ENCODE measurements at regions not wholly inside any gene's neighbourhood (a gene's known extent, or its start where the extent isn't known, plus 50 kb on each side); places are given as distances from the start of the nearest gene placed in this dataset.

DNA sequence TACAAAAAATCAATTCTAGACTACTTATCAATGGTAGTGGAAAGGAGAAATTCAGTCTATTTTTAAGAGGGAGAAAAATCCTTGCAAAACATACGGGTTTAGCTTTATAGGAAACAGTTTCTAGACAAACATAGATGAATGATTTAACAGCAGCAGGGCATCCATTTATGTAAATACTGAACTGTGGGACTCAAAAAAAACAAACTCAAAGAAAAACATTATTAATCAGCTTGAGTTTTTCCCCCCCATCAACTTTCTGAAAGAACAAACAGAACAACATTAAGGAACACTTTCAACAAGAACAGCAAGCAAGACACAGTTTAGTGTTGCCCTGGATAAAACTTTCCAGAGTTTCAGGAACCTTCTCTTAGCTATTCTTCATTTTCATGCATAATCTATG is 147.3 kb upstream of the KCNK2 start:
- no peak for DNase-seq

DNA sequence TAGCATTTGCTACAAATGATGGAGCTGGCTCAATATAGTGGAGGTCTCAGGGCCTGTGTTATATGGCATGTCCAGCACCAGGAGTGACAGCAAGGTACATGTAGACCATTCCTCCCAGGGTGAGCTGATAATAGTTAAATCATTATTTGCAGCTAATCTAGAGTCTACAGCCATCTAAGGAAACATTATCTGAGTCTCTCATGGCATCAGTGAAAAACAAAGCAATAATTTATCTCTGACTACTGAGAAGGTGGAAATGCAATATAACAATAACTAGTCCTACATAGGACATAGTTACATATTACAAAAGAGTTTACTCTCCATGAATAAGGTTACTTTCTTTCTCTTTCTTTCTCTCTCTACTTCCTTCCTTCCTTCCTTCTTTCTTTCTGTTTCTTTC is 143.4 kb upstream of the KCNK2 start:
- no peak for DNase-seq

DNA sequence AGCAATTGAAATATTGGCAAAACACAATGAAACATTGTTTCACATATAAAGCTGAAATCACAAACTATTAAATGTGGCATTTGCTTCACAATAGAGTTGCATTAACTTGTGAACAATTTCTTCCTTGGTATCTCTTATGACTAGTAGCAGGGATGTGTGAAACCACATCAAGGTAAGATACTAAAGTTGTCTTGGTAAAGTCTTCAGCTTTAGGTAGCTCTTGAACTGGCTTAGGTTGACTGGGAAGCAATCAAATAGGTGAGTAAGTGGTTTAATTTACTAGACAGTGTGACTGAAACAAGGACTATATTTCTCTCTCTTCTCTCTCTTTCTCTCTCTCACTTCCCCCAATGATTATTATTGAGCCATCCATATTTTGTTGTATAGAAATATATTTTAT is 141.5 kb upstream of the KCNK2 start:
- DNase-seq, result no peak

DNA sequence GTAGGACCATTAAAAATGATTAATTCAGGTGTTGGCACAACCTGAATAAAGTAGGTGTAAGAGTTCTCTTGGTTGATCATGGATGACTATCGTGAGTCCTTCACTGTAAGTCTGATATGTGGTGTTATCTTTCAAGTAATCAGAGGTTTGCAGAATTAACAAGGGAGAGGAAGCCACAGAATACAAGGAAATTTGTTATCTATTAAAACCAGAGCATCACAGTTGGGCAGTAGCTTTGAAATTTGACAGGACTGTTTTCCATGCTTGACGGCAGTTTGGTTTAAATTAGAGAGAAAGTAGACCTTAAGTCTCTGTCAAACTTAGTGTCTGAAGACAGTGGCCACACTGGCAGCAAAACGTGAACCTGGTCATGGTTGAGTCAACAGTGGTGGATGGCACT is 139.5 kb upstream of the KCNK2 start:
- no peak for DNase-seq

DNA sequence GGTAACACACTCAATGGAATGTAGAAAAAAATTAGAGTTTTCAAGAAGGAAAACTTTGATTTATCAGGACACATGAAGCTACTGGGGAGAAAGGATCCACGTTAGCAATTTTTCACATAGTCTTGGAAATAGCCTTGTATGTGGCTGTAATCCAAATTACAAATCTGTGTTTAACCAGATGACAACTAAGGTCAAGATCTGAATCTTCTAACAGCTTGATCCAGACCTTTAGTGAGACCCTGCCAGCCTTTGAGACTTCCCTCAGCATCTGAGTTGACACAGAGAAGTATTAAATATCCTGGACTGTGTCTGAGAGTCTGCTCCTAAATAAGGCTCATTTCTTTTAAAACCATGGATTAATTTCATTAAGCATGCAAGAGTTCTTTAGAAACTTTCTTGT is 135.9 kb upstream of the KCNK2 start:
- DNase-seq, result no peak

DNA sequence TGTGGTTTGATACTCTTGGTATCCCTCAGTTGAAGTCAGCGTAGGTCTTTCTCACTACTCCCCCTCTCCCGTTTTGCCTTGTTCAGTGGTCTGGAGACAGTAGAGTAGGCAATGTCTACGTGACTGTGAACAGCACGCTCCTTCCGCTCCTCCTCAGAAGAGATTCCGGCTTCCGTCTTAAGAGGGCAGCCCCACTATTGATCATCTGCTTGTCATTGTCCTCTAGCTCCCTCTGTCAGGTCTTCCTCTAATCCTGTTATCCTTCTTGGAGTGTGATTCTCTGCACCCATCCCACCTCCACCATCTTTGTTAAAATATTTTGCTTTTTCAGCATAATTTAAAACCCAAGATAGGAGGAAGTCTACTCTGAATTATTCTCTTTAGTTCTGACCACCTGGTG is 129.9 kb upstream of the KCNK2 start:
- DNase-seq, result no peak

DNA sequence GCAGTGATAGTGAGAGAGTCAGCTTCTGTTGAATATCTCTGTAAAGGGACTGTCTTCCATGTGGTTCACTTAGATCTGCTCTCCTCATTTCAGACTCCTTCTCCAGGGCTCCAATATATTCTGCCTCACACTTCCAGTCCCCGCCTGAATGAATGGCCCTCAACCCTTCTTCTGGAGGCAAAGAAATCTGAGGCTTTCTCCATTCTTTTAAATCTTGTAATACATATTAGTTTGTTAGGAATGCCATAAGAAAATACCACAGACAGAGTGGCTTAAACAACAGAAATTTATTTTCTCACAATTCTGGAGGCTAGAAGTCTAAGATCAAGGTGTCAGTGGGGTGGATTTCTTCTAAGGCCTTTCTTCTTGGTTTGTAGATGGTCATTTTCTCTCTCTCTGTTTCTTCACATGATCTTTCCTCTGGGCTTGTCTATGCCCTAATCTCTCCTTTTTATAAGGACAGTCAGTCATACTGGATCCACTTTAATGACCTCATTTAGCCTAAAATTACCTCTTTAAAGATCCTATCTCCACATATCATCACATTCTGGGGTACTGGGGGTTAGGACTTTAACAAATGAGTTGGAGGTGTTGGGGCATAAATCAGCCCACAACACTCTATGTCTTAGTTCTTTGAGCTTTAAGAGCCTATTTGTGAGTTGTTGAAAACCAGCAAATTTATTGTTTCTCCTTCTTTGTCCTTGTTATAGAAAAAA is 128.5 kb upstream of the KCNK2 start:
- no peak for DNase-seq

DNA sequence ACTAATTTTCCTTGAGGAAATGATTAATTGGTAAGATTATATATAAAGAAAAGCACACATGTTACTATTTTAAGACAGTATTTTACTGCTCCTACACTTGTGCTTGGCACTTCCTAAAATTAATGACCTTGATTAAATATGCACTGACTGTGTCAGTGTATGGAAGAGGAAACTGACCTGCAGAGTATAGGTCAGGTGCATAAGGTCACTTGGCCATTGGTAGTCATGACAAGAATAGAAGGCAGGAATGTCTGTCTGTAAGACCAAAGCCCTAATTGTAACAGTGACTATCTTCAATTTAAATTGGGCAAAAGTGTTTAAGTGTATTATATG is 128.0 kb upstream of the KCNK2 start:
- DNase-seq, result no peak

DNA sequence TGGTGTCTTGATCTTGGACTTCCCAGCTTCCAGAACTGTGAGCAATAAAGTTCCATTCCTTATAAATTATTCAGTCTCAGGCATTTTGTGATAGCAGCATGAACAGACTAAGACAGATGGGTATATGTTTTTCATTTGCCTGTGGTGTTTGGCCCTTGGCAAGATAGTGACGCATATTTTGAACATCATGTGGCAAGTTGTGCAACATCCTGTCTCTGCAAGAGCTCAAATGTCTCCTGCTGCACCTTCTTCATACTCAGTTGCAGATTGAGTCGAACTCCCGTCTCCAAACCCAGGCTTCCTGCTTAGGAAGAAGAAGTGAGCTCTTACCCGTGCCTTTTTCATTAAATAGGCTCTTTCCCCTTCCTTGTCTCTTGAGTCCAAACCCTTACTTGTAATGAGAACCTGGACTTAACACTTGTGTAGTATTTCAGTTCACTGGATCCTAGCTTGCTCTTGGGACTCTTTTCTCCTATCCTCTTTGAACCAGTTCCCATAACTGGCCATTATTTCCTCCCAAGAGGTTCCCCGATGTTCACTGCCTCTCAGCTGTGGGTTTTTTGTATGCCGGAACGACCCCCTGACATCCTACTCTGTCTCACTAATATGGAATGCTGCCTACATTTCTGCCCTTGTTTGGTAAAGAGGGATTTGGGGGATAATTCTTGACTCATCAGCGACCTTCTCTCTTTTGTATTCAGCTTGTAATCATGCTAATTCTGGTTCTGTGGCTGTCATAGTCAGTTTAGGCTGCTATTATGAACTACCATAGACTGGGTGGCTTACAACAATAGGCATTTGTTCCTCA is 125.0 kb upstream of the KCNK2 start:
- peak in 1 of 3 donors; percentile 1 for DNase-seq

DNA sequence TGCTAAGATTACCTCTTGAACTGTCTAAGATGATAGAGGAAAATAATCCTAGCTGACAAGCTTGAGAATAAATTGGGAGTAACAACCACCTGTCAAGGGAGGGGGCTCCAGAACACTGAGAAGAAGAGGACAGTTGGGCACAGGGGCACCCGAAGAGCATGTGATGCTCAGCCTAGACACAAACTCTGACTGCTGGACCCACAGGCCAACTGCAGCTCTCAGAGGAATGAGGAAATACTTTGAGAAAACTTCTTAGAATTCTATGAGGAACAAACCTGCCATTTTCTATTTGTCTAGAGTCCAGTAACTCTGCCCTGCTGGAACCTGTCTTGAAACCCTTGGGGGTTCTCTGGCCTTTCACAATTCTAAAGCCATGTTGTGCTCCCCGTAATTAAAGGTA is 124.1 kb upstream of the KCNK2 start:
- DNase-seq, result no peak

DNA sequence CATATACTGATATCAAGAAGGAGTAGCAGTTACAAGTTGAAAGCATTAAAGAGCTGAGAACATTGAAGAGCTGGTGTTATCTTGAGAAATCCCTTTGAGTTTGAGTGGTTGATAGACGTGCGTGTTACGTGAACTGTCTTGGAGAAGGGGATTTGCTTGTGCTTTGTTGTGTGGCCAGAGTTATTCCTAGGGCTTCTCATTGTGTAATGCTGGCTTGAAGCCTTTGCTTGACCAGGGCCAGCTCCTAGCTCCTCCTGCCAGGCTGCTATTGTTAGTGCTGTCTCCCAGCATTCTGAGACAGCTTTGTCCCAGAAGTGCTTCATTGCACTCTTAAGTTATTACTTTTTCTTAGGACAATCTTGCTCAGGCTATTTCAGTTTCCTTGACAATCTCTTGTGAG is 116.2 kb upstream of the KCNK2 start:
- DNase-seq, result no peak

DNA sequence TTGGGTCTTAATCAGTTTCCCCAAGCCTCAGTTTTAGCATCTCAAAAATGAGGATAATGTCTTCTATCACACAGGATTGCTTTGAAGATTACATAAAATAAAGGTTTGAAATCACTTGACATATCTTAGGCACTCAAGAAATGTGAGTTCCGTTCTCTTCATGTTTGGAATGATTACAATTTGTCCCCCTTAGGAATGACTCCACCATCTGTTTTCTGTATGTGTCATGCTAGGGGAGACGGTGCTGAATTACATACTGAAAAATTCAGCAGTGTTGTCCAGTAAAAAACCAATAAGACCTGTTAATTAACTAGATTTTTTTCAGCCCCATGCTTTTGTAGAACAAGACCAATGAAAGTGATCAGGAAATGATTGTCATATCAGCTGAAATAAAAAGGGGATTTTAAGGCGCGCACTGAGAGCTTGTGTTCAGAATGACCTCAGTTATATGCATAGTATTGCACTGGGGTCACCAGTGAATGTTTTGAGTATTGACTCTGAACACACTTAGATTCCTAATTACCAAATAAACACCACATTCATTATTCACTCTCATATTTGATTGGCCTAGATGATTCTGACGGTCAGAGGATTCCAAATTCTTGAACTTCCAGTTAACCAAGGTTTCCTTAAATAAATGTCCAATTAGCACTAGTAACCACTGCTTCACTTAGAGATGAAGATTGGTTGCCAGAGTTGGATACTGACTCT is 114.5 kb upstream of the KCNK2 start:
- no peak for DNase-seq

DNA sequence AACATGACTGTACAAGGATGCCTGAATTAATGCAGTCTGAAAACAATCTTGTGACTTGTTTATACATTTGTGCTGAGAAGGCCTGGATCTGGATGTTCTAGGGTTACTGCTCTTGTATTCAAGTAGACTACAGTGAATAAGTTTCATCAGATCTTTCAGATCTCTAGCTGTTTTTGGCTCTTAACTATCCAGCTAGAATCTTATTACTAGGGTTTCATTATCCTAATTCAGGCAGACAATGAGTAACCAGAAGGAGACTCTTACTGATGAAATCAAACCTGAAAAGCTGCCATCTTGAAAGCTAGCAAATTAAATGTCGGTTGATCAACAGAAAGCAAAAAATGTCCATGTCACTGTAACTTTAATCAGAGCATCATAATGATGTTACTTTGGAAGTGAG is 112.5 kb upstream of the KCNK2 start:
- DNase-seq, result no peak

DNA sequence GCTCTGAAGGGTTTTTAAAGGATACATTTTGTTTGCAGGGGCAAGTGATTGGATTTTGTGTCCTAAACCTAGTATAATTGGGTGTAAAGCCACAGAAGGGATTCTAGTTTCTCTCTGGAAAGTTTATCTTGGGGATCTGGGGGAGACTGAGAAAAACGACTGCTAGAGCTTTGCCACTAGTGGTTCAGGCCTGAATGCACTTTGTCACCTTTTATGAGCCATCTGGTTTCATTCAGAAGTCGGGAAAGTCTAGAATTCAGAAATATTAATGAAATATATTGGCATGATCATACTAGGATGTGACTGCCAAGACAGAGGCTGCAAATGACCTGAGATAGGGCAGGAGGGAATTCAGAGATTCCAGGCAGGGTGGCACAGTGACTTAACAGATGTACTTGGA is 111.5 kb upstream of the KCNK2 start:
- DNase-seq, result no peak

DNA sequence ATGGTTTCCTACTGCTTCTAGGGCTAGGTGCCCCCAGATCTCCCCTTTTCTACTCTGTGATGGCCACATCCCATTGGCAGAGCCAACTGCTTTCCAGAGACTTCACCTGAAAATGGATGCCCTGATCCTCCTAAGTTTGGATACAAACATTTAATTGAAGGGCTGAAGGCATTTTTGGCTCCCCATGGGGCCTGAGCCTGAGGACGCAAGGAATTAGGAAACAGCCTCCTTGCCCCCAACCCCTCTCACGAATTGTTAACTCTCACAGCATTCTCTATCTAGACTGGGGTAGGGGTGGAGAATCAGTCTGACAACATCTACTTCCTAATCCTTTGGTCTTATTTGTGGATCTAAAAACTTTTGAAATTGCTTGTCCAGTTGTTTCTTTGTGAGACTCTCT is 108.5 kb upstream of the KCNK2 start:
- DNase-seq, result no peak

DNA sequence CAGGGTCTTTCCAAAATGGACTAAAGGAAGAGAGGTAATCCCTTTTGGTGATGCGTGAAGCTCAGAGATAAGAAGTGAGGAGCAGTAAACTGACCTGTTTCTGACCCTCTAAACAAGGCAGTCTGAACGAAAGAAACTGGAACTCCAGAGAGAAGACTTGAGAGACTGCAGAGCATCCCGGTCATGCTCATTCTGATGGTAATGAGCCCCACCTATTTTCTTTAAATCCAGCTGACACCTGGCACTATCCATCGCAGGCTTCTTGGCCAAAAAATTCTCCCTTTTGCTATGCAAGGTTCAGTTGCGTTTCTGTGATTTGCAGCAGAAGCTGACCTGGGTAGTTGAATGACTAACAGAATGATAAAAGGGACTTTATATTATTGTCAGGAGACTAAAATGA is 105.9 kb upstream of the KCNK2 start:
- DNase-seq, result no peak

DNA sequence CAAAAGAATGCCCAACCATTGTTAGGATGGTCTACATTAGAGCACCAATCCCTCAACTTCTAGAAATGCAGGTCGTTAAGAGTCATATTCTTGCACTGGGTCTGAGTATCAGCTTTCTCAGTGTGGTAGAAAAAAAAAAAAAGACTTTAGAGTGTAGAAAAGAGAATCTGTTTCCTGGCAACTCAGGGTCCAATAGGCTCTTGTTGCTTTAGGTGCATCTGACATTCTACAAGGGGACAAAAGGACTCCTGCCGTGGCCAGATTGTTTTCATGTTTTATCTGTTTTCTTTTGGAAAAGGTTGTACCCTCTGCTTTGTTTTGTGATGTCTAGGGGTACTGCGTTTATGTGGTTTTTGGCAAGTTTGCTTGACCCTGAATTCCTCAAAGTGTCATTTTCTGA is 105.4 kb upstream of the KCNK2 start:
- DNase-seq, result no peak

DNA sequence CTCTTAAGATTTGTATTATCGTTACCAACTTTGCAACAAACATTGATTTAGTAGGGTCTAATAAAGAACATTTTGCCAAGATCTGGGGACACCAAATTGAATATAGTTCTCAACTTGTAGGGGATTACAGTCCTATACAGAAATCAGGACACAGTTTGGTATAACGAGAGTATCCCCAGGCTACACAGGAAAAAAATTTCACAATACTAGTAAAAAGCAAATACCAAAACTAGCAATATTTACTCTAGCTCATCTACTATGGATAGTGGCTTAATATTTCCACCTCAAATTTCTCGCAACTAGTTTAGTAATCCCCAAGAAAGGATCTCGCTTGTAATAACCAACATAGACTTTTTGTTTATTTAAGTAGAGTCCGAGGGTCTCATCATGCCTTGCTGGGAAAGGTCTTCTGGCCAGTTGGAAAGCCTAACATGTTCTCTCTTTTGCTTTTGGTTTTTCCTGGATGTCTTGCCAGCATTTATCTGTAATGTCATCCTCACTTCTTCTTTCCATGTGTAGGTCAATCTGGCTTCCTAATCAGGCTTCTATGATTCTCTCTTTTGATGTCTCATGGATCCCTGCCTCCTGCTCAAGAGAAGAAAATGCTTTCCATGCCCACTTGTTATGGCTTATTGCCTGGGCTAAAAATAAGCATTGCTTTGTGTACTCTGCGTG is 104.7 kb upstream of the KCNK2 start:
- no peak for DNase-seq

DNA sequence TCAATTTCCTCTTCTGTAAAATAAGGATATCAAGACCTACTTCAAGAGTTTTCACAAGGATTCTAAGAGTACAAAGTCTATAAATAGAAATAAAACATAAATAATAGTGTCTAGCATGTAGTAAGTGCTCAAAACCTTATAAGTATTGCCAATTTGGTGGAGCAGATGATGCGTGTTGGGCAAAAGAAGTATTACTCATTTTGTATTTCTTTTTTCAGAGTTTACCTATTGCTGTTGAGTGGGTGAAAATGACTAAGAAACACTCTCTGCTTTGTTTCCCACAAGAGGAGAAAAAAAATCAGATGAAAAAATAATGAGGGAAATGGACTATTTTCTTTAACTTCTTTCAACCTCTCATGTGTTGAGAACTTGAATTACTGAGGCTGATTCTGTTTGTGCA is 103.3 kb upstream of the KCNK2 start:
- no peak for DNase-seq

DNA sequence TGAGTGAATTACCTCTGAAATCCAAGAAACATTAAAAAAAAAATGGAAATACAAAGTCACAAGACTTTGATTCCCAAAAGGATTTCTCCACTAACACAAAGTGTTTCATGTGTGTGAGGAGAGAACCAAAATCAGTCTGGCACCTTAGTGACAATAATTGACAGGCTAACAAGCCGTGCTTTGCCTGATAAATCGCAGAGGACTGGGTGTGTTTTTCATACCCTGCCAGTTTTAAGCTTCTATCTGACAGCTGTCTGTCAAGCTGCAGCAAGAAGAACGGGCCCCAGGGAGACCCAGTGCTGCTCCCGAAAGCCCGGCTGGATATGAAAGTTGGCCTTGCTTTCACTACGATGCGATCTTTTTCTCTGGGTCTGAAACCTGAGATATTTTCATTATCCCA is 101.6 kb upstream of the KCNK2 start:
- DNase-seq, result no peak

DNA sequence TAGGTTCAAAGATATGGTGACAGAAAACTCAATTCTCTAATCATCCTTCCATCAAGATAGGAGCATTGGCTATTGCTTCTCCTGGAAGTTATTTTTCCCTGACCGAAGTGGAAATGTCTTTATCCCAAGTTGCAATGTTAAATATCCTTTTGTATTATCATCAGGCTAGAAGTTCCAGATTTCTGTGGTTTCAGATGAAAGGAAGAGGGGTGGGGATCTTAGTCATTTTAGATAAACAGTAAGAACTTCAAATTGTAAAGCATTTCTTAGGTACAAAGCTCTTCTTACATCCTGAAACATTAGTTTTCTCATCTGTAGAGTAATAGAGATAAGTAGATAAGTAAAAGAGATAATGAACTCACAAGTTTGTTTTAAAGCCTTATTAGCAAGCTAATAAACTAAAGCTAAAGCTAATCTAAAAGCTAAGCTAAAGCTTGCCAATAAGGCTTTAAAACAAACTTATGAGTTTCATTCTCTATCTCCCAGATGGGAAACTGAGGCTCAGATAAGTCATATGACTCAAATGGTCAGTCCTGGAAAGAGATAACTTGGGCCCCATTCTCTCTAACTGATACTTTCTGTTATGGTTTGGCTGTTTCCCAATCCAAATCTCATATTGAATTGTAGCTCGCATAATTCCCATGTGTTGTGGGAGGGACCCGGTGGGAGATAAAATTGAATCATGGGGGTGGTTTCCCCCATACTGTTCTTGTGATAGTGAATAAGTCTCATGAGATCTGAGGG is 99.2 kb upstream of the KCNK2 start:
- DNase-seq, result no peak

DNA sequence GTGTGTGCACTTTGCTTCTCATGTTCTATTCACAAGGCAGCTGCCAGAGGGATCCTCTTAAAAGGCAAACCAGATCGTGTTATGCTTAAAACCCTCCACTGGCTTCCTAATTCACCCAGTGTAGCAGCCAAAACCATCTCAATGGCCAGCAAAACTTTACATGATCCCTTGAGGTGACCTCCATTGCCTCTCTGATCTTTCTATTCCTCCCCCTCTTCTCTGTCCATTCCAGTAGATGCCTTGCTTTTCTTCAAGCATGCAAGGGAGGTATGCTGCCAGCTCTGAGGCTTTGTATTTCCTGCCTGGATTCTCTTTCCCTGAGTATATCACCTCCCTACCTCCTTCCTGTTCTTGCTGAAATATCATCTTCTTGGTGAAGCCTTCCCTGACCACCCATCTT is 93.2 kb upstream of the KCNK2 start:
- DNase-seq, result no peak

DNA sequence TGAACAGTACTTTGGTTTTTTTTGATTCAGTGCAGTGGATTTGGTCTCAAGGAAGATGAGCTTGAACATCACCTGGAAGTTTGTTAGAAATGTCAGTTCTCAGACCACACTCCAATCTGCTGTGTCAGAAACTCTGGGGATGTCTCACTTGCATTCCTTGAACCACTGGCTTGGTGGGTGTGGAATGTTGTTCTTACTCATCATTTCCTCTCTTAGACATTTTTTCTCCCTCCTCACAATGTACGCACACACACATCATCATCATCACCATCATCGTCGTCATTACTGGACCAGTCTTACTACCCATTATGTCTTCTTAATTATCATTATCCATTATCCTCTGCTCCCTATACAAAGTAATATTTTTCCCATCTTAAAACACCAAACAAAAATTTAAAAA is 91.9 kb upstream of the KCNK2 start:
- no peak for DNase-seq

All from suppressor macrophage treated with lipopolysaccharide for 1 hour (primary cell).